Stimulated activated effector memory CD8-positive, alpha-beta T cell treated with anti-CD3 and anti-CD28 coated beads, Interleukin-12 subunit alpha, Interleukin-12 subunit beta, amount 100 ng/mL, for 72 hours (primary cell): ENCODE measurements at regions not wholly inside any gene's neighbourhood (a gene's known extent, or its start where the extent isn't known, plus 50 kb on each side); places are given as distances from the start of the nearest gene placed in this dataset.
"Not testable (repeated sequence)": the region's sequence is repeated elsewhere in the genome, so short reads cannot be mapped to it uniquely, and the experiment has no call there.

ENCODE experiments used
- ATAC-seq: fragments of 150-1000 bp; cut with Tn5 transposase; 2 replicates; pipeline ENCODE4 v1.10.0; 2021
- DNase-seq, 2 donors: peaks; one replicate each; pipeline ENCODE4 v3.0.0; 2021 to 2022; ENCODE audit warnings: low spot score in 2 of 2
- H3K27ac Mint-ChIP-seq: one replicate; pipeline ENCODE4 v1.8.0; 2022; ENCODE audit warnings: mild to moderate bottlenecking, mixed read lengths
- H3K36me3 Mint-ChIP-seq: one replicate; pipeline ENCODE4 v1.8.0; 2022; ENCODE audit warnings: mild to moderate bottlenecking, mixed read lengths
- H3K4me1 Mint-ChIP-seq: one replicate; pipeline ENCODE4 v1.8.0; 2022; ENCODE audit warnings: mixed read lengths
- H3K4me3 Mint-ChIP-seq: one replicate; pipeline ENCODE4 v1.8.0; 2022; ENCODE audit warnings: mild to moderate bottlenecking, mixed read lengths
- H3K9me3 Mint-ChIP-seq: one replicate; pipeline ENCODE4 v1.8.0; 2022; ENCODE audit warnings: mixed read lengths

- no peak overlapping the region for H3K4me3 Mint-ChIP-seq
- peaks cover 7% of the 10 kb centered on the region for H3K9me3 Mint-ChIP-seq
- ATAC-seq = no peak
- H3K4me1 Mint-ChIP-seq = no peaks in the 10 kb centered on the region
- H3K36me3 Mint-ChIP-seq = no peaks in the 10 kb centered on the region
- no peak for DNase-seq
- no peak overlapping the region for H3K27ac Mint-ChIP-seq
Measured at GRCh38 chr9:26131886-26132285, 453.6 kb upstream of the TUSC1 start.

GRCh38 chr9:26129217-26129616, 451.0 kb upstream of the TUSC1 start:
- H3K4me1 Mint-ChIP-seq = no peaks in the 10 kb centered on the region
- H3K27ac Mint-ChIP-seq = no peak overlapping the region
- H3K36me3 Mint-ChIP-seq = no peaks in the 10 kb centered on the region

GRCh38 chr9:26125693-26126092, 447.4 kb upstream of the TUSC1 start:
- ATAC-seq (no peak), DNase-seq (no peak)
- Mint-ChIP-seq H3K4me3 (no peak overlapping the region), H3K36me3 (no peaks in the 10 kb centered on the region), H3K4me1 (no peaks in the 10 kb centered on the region), H3K27ac (no peak overlapping the region), H3K9me3 (peaks cover 11% of the 10 kb centered on the region)

More at GRCh38 chr9:26129217-26129616, 451.0 kb upstream of the TUSC1 start:
- Mint-ChIP-seq H3K9me3 (peaks cover 10% of the 10 kb centered on the region), H3K4me3 (no peak overlapping the region)
- DNase-seq (no peak), ATAC-seq (no peak)

GRCh38 chr9:26116085-26116484, 437.8 kb upstream of the TUSC1 start:
- ATAC-seq, H3K27ac Mint-ChIP-seq: not testable (repeated sequence)

GRCh38 chr9:26112724-26113123, 434.5 kb upstream of the TUSC1 start:
- DNase-seq (no peak), ATAC-seq (no peak)
- peaks cover 19% of the 10 kb centered on the region for H3K9me3 Mint-ChIP-seq
- no peak overlapping the region for H3K27ac Mint-ChIP-seq
- H3K4me1 Mint-ChIP-seq = no peaks in the 10 kb centered on the region
- H3K36me3 Mint-ChIP-seq = no peaks in the 10 kb centered on the region
- no peak overlapping the region for H3K4me3 Mint-ChIP-seq

More at GRCh38 chr9:26116085-26116484, 437.8 kb upstream of the TUSC1 start:
- DNase-seq, H3K36me3 Mint-ChIP-seq, H3K4me1 Mint-ChIP-seq, H3K4me3 Mint-ChIP-seq: not testable (repeated sequence)
- peaks cover 27% of the 10 kb centered on the region for H3K9me3 Mint-ChIP-seq

GRCh38 chr9:26086396-26086795, 408.2 kb upstream of the TUSC1 start:
- ATAC-seq (no peak), DNase-seq (no peak)
- no peaks in the 10 kb centered on the region for H3K36me3 Mint-ChIP-seq
- peaks cover 16% of the 10 kb centered on the region for H3K9me3 Mint-ChIP-seq
- no peaks in the 10 kb centered on the region for H3K4me1 Mint-ChIP-seq
- H3K4me3 Mint-ChIP-seq = no peak overlapping the region
- no peak overlapping the region for H3K27ac Mint-ChIP-seq

- Mint-ChIP-seq H3K9me3 (peaks cover 23% of the 10 kb centered on the region), H3K4me1 (no peaks in the 10 kb centered on the region), H3K36me3 (no peaks in the 10 kb centered on the region), H3K4me3 (no peak overlapping the region), H3K27ac (no peak overlapping the region)
- DNase-seq (no peak), ATAC-seq (no peak)
Measured at GRCh38 chr9:26081847-26082246, 403.6 kb upstream of the TUSC1 start.

- DNase-seq (no peak), ATAC-seq (no peak)
- no peaks in the 10 kb centered on the region for H3K36me3 Mint-ChIP-seq
- no peak overlapping the region for H3K4me3 Mint-ChIP-seq
- peaks cover 37% of the 10 kb centered on the region for H3K9me3 Mint-ChIP-seq
- no peaks in the 10 kb centered on the region for H3K4me1 Mint-ChIP-seq
- no peak overlapping the region for H3K27ac Mint-ChIP-seq
Measured at GRCh38 chr9:26078706-26079105, 400.5 kb upstream of the TUSC1 start.

- H3K9me3 Mint-ChIP-seq = peaks cover 37% of the 10 kb centered on the region
- DNase-seq (no peak), ATAC-seq (no peak)
- H3K4me1 Mint-ChIP-seq = no peaks in the 10 kb centered on the region
- H3K4me3 Mint-ChIP-seq = no peak overlapping the region
- H3K27ac Mint-ChIP-seq = no peak overlapping the region
- H3K36me3 Mint-ChIP-seq = no peaks in the 10 kb centered on the region
Measured at GRCh38 chr9:26077860-26078259, 399.6 kb upstream of the TUSC1 start.

- no peak overlapping the region for H3K4me3 Mint-ChIP-seq
Measured at GRCh38 chr9:26067608-26068007, 389.4 kb upstream of the TUSC1 start.

GRCh38 chr9:26066237-26066636, 388.0 kb upstream of the TUSC1 start:
- DNase-seq = no peak
- no peaks in the 10 kb centered on the region for H3K4me1 Mint-ChIP-seq
- no peak for ATAC-seq
- no peaks in the 10 kb centered on the region for H3K36me3 Mint-ChIP-seq
- H3K27ac Mint-ChIP-seq = no peak overlapping the region
- H3K9me3 Mint-ChIP-seq = peaks cover 20% of the 10 kb centered on the region
- H3K4me3 Mint-ChIP-seq = no peak overlapping the region

More at GRCh38 chr9:26067608-26068007, 389.4 kb upstream of the TUSC1 start:
- H3K36me3 Mint-ChIP-seq = no peaks in the 10 kb centered on the region
- peaks cover 11% of the 10 kb centered on the region for H3K9me3 Mint-ChIP-seq
- no peak for DNase-seq
- no peak for ATAC-seq
- H3K27ac Mint-ChIP-seq = no peak overlapping the region
- H3K4me1 Mint-ChIP-seq = no peaks in the 10 kb centered on the region

GRCh38 chr9:26061948-26062575, 383.8 kb upstream of the TUSC1 start:
- Mint-ChIP-seq H3K27ac (no peak overlapping the region), H3K4me1 (no peaks in the 10 kb centered on the region), H3K36me3 (no peaks in the 10 kb centered on the region), H3K4me3 (no peak overlapping the region), H3K9me3 (peaks cover 16% of the 10 kb centered on the region)
- DNase-seq (no peak), ATAC-seq (no peak)

- DNase-seq (no peak), ATAC-seq (no peak)
- no peak overlapping the region for H3K4me3 Mint-ChIP-seq
- no peak overlapping the region for H3K27ac Mint-ChIP-seq
- peaks cover 25% of the 10 kb centered on the region for H3K9me3 Mint-ChIP-seq
- H3K4me1 Mint-ChIP-seq = no peaks in the 10 kb centered on the region
- H3K36me3 Mint-ChIP-seq = no peaks in the 10 kb centered on the region
Measured at GRCh38 chr9:26058111-26058895, 380.1 kb upstream of the TUSC1 start.

GRCh38 chr9:26057050-26057449, 378.8 kb upstream of the TUSC1 start:
- Mint-ChIP-seq H3K36me3 (no peaks in the 10 kb centered on the region), H3K9me3 (peaks cover 25% of the 10 kb centered on the region), H3K4me3 (no peak overlapping the region), H3K27ac (no peak overlapping the region), H3K4me1 (no peaks in the 10 kb centered on the region)
- DNase-seq = no peak
- ATAC-seq = no peak

- no peak for ATAC-seq
- Mint-ChIP-seq H3K4me3 (no peak overlapping the region), H3K9me3 (peaks cover 27% of the 10 kb centered on the region), H3K36me3 (no peaks in the 10 kb centered on the region), H3K4me1 (no peaks in the 10 kb centered on the region), H3K27ac (no peak overlapping the region)
- no peak for DNase-seq
Measured at GRCh38 chr9:26054600-26055520, 376.6 kb upstream of the TUSC1 start.
